ENCODE measurements at regions not wholly inside any gene's neighbourhood (a gene's known extent, or its start where the extent isn't known, plus 50 kb on each side); places are given as distances from the start of the nearest gene placed in this dataset.
"Not testable (repeated sequence)": the region's sequence is repeated elsewhere in the genome, so short reads cannot be mapped to it uniquely, and the experiment has no call there.

- DNase-seq = no peak
These were observed 777.9 kb downstream of the TENT5A start for GRCh38 chr6:80974579-80974978.

GRCh38 chr6:80969439-80969838 lies 783.0 kb downstream of the TENT5A start:
- DNase-seq = no peak

GRCh38 chr6:80967609-80968008 lies 784.9 kb downstream of the TENT5A start:
- peak in 1 of 2 donors; percentile 18 for DNase-seq

GRCh38 chr6:80962382-80962781 lies 790.1 kb downstream of the TENT5A start:
- no peak for DNase-seq

GRCh38 chr6:80961166-80961565 lies 791.3 kb downstream of the TENT5A start:
- DNase-seq = no peak

GRCh38 chr6:80959034-80959433 lies 793.4 kb downstream of the TENT5A start:
- no peak for DNase-seq

GRCh38 chr6:80956898-80957297 lies 795.6 kb downstream of the TENT5A start:
- DNase-seq = no peak

GRCh38 chr6:80952479-80952878 lies 800.0 kb downstream of the TENT5A start:
- DNase-seq = not testable (repeated sequence)

GRCh38 chr6:80946402-80946801 lies 806.1 kb downstream of the TENT5A start:
- no peak for DNase-seq

GRCh38 chr6:80942911-80943310 lies 809.6 kb downstream of the TENT5A start:
- no peak for DNase-seq

- DNase-seq = no peak
These were observed 811.5 kb downstream of the TENT5A start for GRCh38 chr6:80940976-80941375.

GRCh38 chr6:80940571-80940970 lies 811.9 kb downstream of the TENT5A start:
- no peak for DNase-seq

GRCh38 chr6:80939898-80940297 lies 812.6 kb downstream of the TENT5A start:
- no peak for DNase-seq

- DNase-seq = no peak
These were observed 813.0 kb downstream of the TENT5A start for GRCh38 chr6:80939480-80939879.

GRCh38 chr6:80938131-80938530 lies 814.4 kb downstream of the TENT5A start:
- no peak for DNase-seq

GRCh38 chr6:80932359-80932758 lies 820.1 kb downstream of the TENT5A start:
- no peak for DNase-seq

GRCh38 chr6:80930376-80930775 lies 822.1 kb downstream of the TENT5A start:
- DNase-seq = no peak

- DNase-seq = no peak
These were observed 817.3 kb downstream of the BCKDHB start for GRCh38 chr6:80923816-80924215.

GRCh38 chr6:80922916-80923455 lies 816.5 kb downstream of the BCKDHB start:
- DNase-seq = no peak

- DNase-seq = no peak
These were observed 815.5 kb downstream of the BCKDHB start for GRCh38 chr6:80921861-80922460.

GRCh38 chr6:80907831-80908230 lies 801.4 kb downstream of the BCKDHB start:
- DNase-seq = no peak

- no peak for DNase-seq
These were observed 797.2 kb downstream of the BCKDHB start for GRCh38 chr6:80903711-80904110.

GRCh38 chr6:80886475-80886874 lies 780.0 kb downstream of the BCKDHB start:
- no peak for DNase-seq

GRCh38 chr6:80872951-80873308 lies 766.5 kb downstream of the BCKDHB start:
- no peak for DNase-seq

- DNase-seq = no peak
These were observed 765.9 kb downstream of the BCKDHB start for GRCh38 chr6:80872199-80872950.
